Neural cell (in vitro differentiated cells): ENCODE measurements at regions not wholly inside any gene's neighbourhood (a gene's known extent, or its start where the extent isn't known, plus 50 kb on each side); places are given as distances from the start of the nearest gene placed in this dataset.

ENCODE experiments used
- POLR2AphosphoS5 ChIP-seq: IDR thresholded peaks from 2 replicates; pipeline ENCODE4 v1.6.1; 2012
- TAF1 ChIP-seq: IDR thresholded peaks from 2 replicates; pipeline ENCODE4 v1.6.1; 2012; ENCODE audit warnings: low read depth
- TF ChIP-seq, protein P1 (sequence below): fragments of 450-650 bp; IDR thresholded peaks from 2 replicates; pipeline ENCODE4 v1.5.1; 2014; ENCODE audit warnings: antibody characterized with exemption, mild to moderate bottlenecking, moderate library complexity; ENCODE audit not compliant: poor library complexity, severe bottlenecking

- TF ChIP-seq, protein P1, sequence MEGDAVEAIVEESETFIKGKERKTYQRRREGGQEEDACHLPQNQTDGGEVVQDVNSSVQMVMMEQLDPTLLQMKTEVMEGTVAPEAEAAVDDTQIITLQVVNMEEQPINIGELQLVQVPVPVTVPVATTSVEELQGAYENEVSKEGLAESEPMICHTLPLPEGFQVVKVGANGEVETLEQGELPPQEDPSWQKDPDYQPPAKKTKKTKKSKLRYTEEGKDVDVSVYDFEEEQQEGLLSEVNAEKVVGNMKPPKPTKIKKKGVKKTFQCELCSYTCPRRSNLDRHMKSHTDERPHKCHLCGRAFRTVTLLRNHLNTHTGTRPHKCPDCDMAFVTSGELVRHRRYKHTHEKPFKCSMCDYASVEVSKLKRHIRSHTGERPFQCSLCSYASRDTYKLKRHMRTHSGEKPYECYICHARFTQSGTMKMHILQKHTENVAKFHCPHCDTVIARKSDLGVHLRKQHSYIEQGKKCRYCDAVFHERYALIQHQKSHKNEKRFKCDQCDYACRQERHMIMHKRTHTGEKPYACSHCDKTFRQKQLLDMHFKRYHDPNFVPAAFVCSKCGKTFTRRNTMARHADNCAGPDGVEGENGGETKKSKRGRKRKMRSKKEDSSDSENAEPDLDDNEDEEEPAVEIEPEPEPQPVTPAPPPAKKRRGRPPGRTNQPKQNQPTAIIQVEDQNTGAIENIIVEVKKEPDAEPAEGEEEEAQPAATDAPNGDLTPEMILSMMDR: no peak
- no peak for TF ChIP-seq POLR2AphosphoS5
- no peak for TF ChIP-seq TAF1
Measured at GRCh38 chr11:111124724-111125123, 120.8 kb upstream of the POU2AF2 start.
